ENCODE measurements at regions not wholly inside any gene's neighbourhood (a gene's known extent, or its start where the extent isn't known, plus 50 kb on each side); places are given as distances from the start of the nearest gene placed in this dataset.

GRCh38 chr20:40948465-40949267, 80.0 kb upstream of the TOP1 start (continued):
- TF ChIP-seq NR1H2 (CRISPR knock-in tag; IDR thresholded peaks at IDR 0.05) (no peak), ZBTB33 (CRISPR knock-in tag; IDR thresholded peaks at IDR 0.05) (no peak), FOXP1 (CRISPR knock-in tag; IDR thresholded peaks at IDR 0.05) (no peak), PATZ1 (CRISPR knock-in tag; IDR thresholded peaks at IDR 0.05; ENCODE audit: borderline replicate concordance) (peak; percentile 81; the same call in 1 of the 2 replicates), ZBTB8A (IDR thresholded peaks at IDR 0.05; ENCODE audit: partially characterized antibody) (no peak), RBBP5 (IDR thresholded peaks at IDR 0.05; ENCODE audit: borderline replicate concordance, insufficient read depth, low read length, poor library complexity, severe bottlenecking) (no peak), ELF2 (CRISPR knock-in tag; IDR thresholded peaks at IDR 0.05) (no peak), SAP30 (IDR thresholded peaks at IDR 0.05; ENCODE audit: borderline replicate concordance, insufficient read depth, low read depth, low read length, poor library complexity, severe bottlenecking) (no peak), GABPA (tag; conservative IDR thresholded peaks at IDR 0.05; ENCODE audit: low read depth) (peak; percentile 63), ETV5 (CRISPR knock-in tag; IDR thresholded peaks at IDR 0.05; ENCODE audit: low read depth) (no peak), RBM15 (IDR thresholded peaks at IDR 0.05; ENCODE audit: insufficient read depth, low read length) (no peak), PHB (CRISPR knock-in tag; IDR thresholded peaks at IDR 0.05) (no peak), MTA1 (IDR thresholded peaks at IDR 0.05; ENCODE audit: borderline replicate concordance) (peak; percentile 22; the same call in 1 of the 2 replicates), SIN3B (IDR thresholded peaks at IDR 0.05; ENCODE audit: low read depth) (no peak), MLX (CRISPR knock-in tag; conservative IDR thresholded peaks at IDR 0.05) (no peak), CEBPG (CRISPR knock-in tag; IDR thresholded peaks at IDR 0.05) (no peak), CEBPG (tag; conservative IDR thresholded peaks at IDR 0.05 in 1 of 2, IDR thresholded peaks at IDR 0.05 in 1 of 2) (no peak)
- TF ChIP-seq, protein P1, sequence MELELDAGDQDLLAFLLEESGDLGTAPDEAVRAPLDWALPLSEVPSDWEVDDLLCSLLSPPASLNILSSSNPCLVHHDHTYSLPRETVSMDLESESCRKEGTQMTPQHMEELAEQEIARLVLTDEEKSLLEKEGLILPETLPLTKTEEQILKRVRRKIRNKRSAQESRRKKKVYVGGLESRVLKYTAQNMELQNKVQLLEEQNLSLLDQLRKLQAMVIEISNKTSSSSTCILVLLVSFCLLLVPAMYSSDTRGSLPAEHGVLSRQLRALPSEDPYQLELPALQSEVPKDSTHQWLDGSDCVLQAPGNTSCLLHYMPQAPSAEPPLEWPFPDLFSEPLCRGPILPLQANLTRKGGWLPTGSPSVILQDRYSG (tag; conservative IDR thresholded peaks at IDR 0.05; ENCODE audit: low read depth), result peak; percentile 99

Measured in K562 (cell line).